HEK293T (cell line): ENCODE measurements at regions not wholly inside any gene's neighbourhood (a gene's known extent, or its start where the extent isn't known, plus 50 kb on each side); places are given as distances from the start of the nearest gene placed in this dataset.

Experiments used
- BHLHE40 ChIP-seq: fragments of 450-650 bp; IDR thresholded peaks from 2 replicates; pipeline ENCODE4 v1.6.1; 2016; ENCODE audit warnings: mild to moderate bottlenecking, moderate library complexity, borderline replicate concordance
- HDGF ChIP-seq: fragments of 450-650 bp; IDR thresholded peaks from 2 replicates; pipeline ENCODE4 v1.6.1; 2017; ENCODE audit warnings: antibody characterized with exemption, borderline replicate concordance
- LEF1 ChIP-seq: fragments of 450-650 bp; IDR thresholded peaks from 2 replicates; pipeline ENCODE4 v1.6.1; 2017; ENCODE audit warnings: mild to moderate bottlenecking, borderline replicate concordance
- NFRKB ChIP-seq: fragments of 450-650 bp; IDR thresholded peaks from 2 replicates; pipeline ENCODE4 v1.6.1; 2016; ENCODE audit warnings: mild to moderate bottlenecking, moderate library complexity
- TF ChIP-seq, protein P1 (sequence below): fragments of 450-650 bp; IDR thresholded peaks from 2 replicates; pipeline ENCODE4 v1.6.1; 2016

GRCh38 chr18:7393080-7393479 lies 162.2 kb downstream of the LRRC30 start:
- TF ChIP-seq NFRKB, result no peak
- TF ChIP-seq BHLHE40, result no peak
- no peak for TF ChIP-seq HDGF
- TF ChIP-seq LEF1, result no peak
- TF ChIP-seq, protein P1, sequence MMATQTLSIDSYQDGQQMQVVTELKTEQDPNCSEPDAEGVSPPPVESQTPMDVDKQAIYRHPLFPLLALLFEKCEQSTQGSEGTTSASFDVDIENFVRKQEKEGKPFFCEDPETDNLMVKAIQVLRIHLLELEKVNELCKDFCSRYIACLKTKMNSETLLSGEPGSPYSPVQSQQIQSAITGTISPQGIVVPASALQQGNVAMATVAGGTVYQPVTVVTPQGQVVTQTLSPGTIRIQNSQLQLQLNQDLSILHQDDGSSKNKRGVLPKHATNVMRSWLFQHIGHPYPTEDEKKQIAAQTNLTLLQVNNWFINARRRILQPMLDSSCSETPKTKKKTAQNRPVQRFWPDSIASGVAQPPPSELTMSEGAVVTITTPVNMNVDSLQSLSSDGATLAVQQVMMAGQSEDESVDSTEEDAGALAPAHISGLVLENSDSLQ, result no peak
